SK-N-SH (cell line): ENCODE measurements at regions not wholly inside any gene's neighbourhood (a gene's known extent, or its start where the extent isn't known, plus 50 kb on each side); places are given as distances from the start of the nearest gene placed in this dataset.

ENCODE experiments used
- CTCF ChIA-PET: fragments of 300-600, 350-600 bp; formaldehyde crosslinking; extraction: SDS; loops from one replicate; lab custom pipeline; 2021; lab: Yijun Ruan, JAX
- POLR2A ChIA-PET: fragments of 350-600 bp; sonication (Branson Sonifier 250); formaldehyde crosslinking; extraction: SDS; loops from one replicate; lab custom pipeline; 2020; ENCODE audit warnings: antibody characterized with exemption, inconsistent platforms; lab: Yijun Ruan, JAX
- DNase-seq: peaks from one replicate; pipeline ENCODE4 v3.0.0; 2012
- H2AFZ ChIP-seq: fragments of 200-600 bp; sonication (generic); 2 replicates; pipeline ENCODE4 v1.8.1; 2016; ENCODE audit warnings: antibody characterized with exemption, mild to moderate bottlenecking, low read depth
- H3F3A ChIP-seq: fragments of 200-600 bp; sonication (generic); replicated peaks from 2 replicates; pipeline ENCODE3; 2016; ENCODE audit warnings: antibody characterized with exemption, mild to moderate bottlenecking; ENCODE audit not compliant: insufficient read depth
- H3K27ac ChIP-seq, 2 experiments: fragments of 200-500 bp in 1 of 2; fragments of 200-600 bp in 1 of 2; sonication (Bioruptor generic) in 1 of 2; sonication (generic), shearing (Covaris generic) in 1 of 2; 2 replicates each; pipeline versions ENCODE4 v1.5.1 to v1.6.1; 2014 to 2016; ENCODE audit warnings: low read depth in 2 of 2, inconsistent platforms in 1 of 2, low read length in 1 of 2, mild to moderate bottlenecking in 1 of 2, mixed read lengths in 1 of 2
- H3K27me3 ChIP-seq: fragments of 200-600 bp; sonication (generic), shearing (Covaris generic); 2 replicates; pipeline ENCODE4 v1.6.1; 2016; ENCODE audit warnings: mixed run types; ENCODE audit not compliant: insufficient read depth
- H3K36me3 ChIP-seq, 2 experiments: fragments of 200-500 bp in 1 of 2; fragments of 200-600 bp in 1 of 2; sonication (Bioruptor generic) in 1 of 2; sonication (generic) in 1 of 2; replicated peaks in 1 of 2; 2 replicates each; pipeline versions ENCODE3 to v1.5.1; 2014 to 2016; ENCODE audit warnings: low read length in 1 of 2, mild to moderate bottlenecking in 1 of 2; ENCODE audit not compliant: insufficient read depth in 2 of 2, control insufficient read depth in 1 of 2
- H3K4me1 ChIP-seq, 2 experiments: fragments of 200-500 bp in 1 of 2; fragments of 200-600 bp in 1 of 2; sonication (Bioruptor generic) in 1 of 2; sonication (generic), shearing (Covaris generic) in 1 of 2; 2 replicates each; pipeline versions ENCODE4 v1.5.1 to v1.6.1; 2014 to 2016; ENCODE audit warnings: low read depth in 1 of 2, low read length in 1 of 2, mixed run types in 1 of 2; ENCODE audit not compliant: insufficient read depth in 2 of 2, control insufficient read depth in 1 of 2
- H3K4me2 ChIP-seq: fragments of 200-600 bp; sonication (generic), shearing (Covaris generic); 2 replicates; pipeline ENCODE4 v1.6.1; 2017; ENCODE audit warnings: mixed run types
- H3K4me3 ChIP-seq, 2 experiments: fragments of 200-500 bp in 1 of 2; fragments of 200-600 bp in 1 of 2; sonication (Bioruptor generic) in 1 of 2; sonication (generic), shearing (Covaris generic) in 1 of 2; 2 replicates each; pipeline versions ENCODE4 v1.5.1 to v1.8.1; 2014 to 2016; ENCODE audit warnings: low read depth in 2 of 2, inconsistent platforms in 1 of 2, low read length in 1 of 2, mild to moderate bottlenecking in 1 of 2, mixed read lengths in 1 of 2, moderate library complexity in 1 of 2
- H3K79me2 ChIP-seq: fragments of 200-600 bp; sonication (generic); 2 replicates; pipeline ENCODE4 v1.8.1; 2017; ENCODE audit warnings: mild to moderate bottlenecking; ENCODE audit not compliant: insufficient read depth
- H3K9ac ChIP-seq: fragments of 200-600 bp; sonication (generic); 2 replicates; pipeline ENCODE4 v1.6.1; 2017; ENCODE audit warnings: mixed run types
- H3K9me2 ChIP-seq: fragments of 200-600 bp; sonication (generic); 2 replicates; pipeline ENCODE4 v1.6.1; 2017; ENCODE audit warnings: mixed run types
- H3K9me3 ChIP-seq: fragments of 200-600 bp; sonication (generic); 2 replicates; pipeline ENCODE4 v1.6.1; 2017; ENCODE audit warnings: mixed run types, mild to moderate bottlenecking, moderate library complexity
- H4K20me1 ChIP-seq: fragments of 200-600 bp; sonication (generic); 2 replicates; pipeline ENCODE4 v1.6.1; 2017; ENCODE audit warnings: mild to moderate bottlenecking, mixed run types; ENCODE audit not compliant: insufficient read depth
- CTCF ChIP-seq: fragments of 200-600 bp; sonication (generic); IDR thresholded peaks from 2 replicates; pipeline ENCODE4 v1.6.1; 2017; ENCODE audit warnings: antibody characterized with exemption, mild to moderate bottlenecking, moderate library complexity
- FOSL2 ChIP-seq: IDR thresholded peaks from 2 replicates; pipeline ENCODE4 v1.4.0; 2012; ENCODE audit warnings: low read depth, mild to moderate bottlenecking, moderate library complexity, borderline replicate concordance
- GATA2 ChIP-seq: sonication (generic); formaldehyde crosslinking; IDR thresholded peaks from 2 replicates; pipeline ENCODE4 v1.5.0; 2020; ENCODE audit warnings: mild to moderate bottlenecking, missing genetic modification reagents
- MEF2A ChIP-seq: IDR thresholded peaks from 2 replicates; pipeline ENCODE4 v1.4.0; 2012; ENCODE audit warnings: low read depth, borderline replicate concordance
- NFIC ChIP-seq: IDR thresholded peaks from 2 replicates; pipeline ENCODE4 v1.4.0; 2012; ENCODE audit warnings: borderline replicate concordance
- PBX3 ChIP-seq: IDR thresholded peaks from 2 replicates; pipeline ENCODE4; 2012
- RXRA ChIP-seq: IDR thresholded peaks from 2 replicates; pipeline ENCODE4 v1.4.0; 2012; ENCODE audit warnings: low read depth, mild to moderate bottlenecking, borderline replicate concordance
- TEAD4 ChIP-seq: IDR thresholded peaks from 2 replicates; pipeline ENCODE4 v1.4.0; 2012; ENCODE audit warnings: mild to moderate bottlenecking, borderline replicate concordance; ENCODE audit not compliant: insufficient read depth
- USF2 ChIP-seq: fragments of 150-350 bp; IDR thresholded peaks from 2 replicates; pipeline ENCODE4 v1.6.1; 2017; ENCODE audit warnings: antibody characterized with exemption, low read length, low read depth, borderline replicate concordance
- ZBTB33 ChIP-seq: IDR thresholded peaks from 2 replicates; pipeline ENCODE4 v1.4.0; 2012; ENCODE audit warnings: low read depth, borderline replicate concordance
- WGBS: methylation state at CpG from one replicate; pipeline ENCODE4 v1.1.6; 2017; ENCODE audit warnings: low lambda C conversion rate; 5-methylcytosine and 5-hydroxymethylcytosine counted together

- TF ChIP-seq ZBTB33 (no peak), MEF2A (no peak), FOSL2 (no peak), TEAD4 (no peak)
Observed at GRCh38 chr20:12823734-12824133, 185.0 kb upstream of the SPTLC3 start (continued).

GRCh38 chr20:12824328-12825225 lies 184.2 kb upstream of the SPTLC3 start:
- POLR2A ChIA-PET = no interaction called here
- CTCF ChIA-PET = no interaction called here
- Histone ChIP-seq H3F3A (no peaks in the 10 kb centered on the region), H4K20me1 (no peaks in the 10 kb centered on the region), H3K4me1 (no peaks in the 10 kb centered on the region), H3K27ac (no peak overlapping the region), H3K36me3 (no peaks in the 10 kb centered on the region), H3K9me3 (no peaks in the 10 kb centered on the region), H3K4me2 (no peak overlapping the region), H2AFZ (no peak overlapping the region), H3K27me3 (no peaks in the 10 kb centered on the region), H3K9ac (no peak overlapping the region), H3K79me2 (no peaks in the 10 kb centered on the region), H3K9me2 (no peaks in the 10 kb centered on the region), H3K4me3 (no peak overlapping the region)
- TF ChIP-seq NFIC (no peak), PBX3 (no peak), CTCF (no peak), RXRA (no peak), USF2 (no peak), GATA2 (CRISPR knock-in tag) (no peak)
- no peak for DNase-seq
- WGBS = 27% methylated on average over 6 of the region's 6 CpGs
